Eye (tissue), 1 donor: ENCODE measurements at regions not wholly inside any gene's neighbourhood (a gene's known extent, or its start where the extent isn't known, plus 50 kb on each side); places are given as distances from the start of the nearest gene placed in this dataset.

Experiments
- DNase-seq: peaks from one replicate; pipeline ENCODE4 v3.0.0-alpha.2; 2015

- no peak for DNase-seq
These were observed 95.2 kb upstream of the NCK2 start for GRCh38 chr2:105649534-105649933.

- DNase-seq = no peak
These were observed 97.0 kb upstream of the NCK2 start for GRCh38 chr2:105647731-105648130.

GRCh38 chr2:105646774-105647076 is 98.0 kb upstream of the NCK2 start:
- no peak for DNase-seq

- DNase-seq = no peak
These were observed 98.6 kb upstream of the NCK2 start for GRCh38 chr2:105645938-105646773.

DNA sequence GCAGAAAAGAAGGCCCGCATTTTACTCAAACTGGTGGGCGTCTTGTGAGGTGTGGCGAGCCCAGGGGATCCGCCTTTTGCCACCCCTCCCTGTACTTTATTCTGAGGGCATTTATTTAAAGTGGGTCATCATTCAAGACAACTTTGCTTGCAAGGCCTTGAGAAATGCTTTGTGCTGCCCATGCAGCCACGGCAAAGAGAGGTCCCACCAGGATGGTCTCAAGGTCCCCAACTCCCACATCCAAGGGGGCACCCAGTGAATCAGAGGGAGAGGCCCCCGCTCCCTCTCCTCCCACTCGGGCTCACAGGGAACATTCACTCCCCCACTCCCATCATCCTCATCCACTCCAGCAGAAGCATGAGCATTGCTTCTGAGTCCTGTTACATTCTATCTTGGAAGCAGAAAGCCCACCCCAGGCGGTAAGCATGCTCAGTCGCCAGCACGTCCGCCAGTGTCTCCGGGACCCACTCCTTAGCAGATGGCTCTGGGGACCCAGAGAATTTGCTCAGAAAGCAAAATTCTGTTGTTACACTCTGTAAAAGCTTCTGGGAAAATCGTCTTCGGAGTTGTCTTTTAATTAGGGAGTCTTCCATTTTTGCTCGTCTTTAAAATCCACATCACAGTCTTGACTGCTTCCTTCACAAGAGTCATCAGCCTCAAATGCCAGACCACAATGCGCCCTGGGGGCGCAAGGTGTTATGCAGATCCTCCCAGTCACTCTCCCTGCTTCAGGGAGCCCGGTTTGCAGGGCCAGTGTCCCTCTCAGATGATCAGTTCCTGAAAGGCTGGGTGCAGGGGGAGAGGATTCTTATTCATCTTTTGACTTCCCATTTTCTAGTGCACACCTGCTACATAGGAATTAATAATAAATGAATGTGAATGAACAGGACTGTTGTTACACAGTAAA is 99.4 kb upstream of the NCK2 start:
- no peak for DNase-seq

DNA sequence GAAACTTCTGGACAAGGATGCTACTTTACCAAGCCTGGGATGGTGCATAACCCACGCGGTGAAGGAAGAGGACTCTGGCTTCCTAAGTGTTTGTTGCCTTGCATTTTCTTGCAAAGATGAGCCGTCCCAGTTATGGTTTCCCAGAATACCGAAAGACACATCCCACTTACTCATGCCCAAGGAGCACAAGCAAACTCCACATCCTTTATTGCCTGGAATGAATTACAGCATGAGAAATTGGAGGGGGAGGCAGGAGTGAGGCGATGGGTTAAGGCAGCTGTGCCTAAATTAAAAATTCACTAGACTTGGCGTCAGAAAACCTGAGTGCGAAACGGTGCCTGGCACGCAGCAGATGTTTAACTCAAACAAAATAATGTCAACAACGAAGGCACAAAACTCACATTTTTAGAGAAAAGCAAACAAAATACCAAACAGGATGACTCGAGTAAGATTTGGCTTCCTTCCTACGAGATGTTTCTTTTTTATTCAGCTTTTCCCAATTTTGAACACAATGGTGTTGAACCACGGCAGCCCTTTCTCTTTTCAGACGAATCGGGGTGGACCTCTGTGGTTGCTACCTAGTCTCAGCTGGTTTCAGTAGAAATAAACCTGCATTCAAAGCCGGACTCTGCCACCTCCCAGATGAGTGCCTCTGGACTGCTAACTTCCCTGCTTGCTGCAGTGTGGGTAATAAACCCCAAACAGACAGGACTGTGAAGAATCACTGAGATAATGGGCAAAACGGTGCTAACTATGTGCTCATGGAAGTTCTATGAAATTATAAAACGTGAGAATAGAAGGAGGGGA is 100.3 kb upstream of the NCK2 start:
- peak; percentile 44 for DNase-seq

- DNase-seq = peak; percentile 32
These were observed 101.1 kb upstream of the NCK2 start for GRCh38 chr2:105643405-105644173.

DNA sequence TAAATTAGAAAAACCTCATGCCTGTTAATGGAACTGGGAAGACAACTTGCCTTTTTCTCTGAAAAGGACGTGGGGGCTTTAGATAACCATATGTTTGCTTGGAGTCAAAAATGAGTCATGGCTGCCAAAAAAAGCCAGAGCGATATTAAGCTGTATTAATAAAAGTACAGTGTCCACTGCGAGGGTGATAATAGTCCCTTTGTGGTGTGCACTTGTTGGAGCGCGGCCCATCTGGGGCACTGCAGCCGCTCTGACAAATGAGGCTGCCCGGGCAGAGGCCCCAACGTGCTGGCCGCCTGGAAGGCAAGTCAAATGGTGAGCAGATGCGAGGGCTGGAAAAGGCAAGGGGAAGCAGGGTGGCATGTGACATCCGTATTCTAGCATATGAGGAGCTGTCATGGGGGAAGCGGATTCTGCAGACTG is 103.3 kb upstream of the NCK2 start:
- DNase-seq = peak; percentile 25

- DNase-seq = no peak
These were observed 104.5 kb upstream of the NCK2 start for GRCh38 chr2:105640246-105640645.

GRCh38 chr2:105636109-105636740 is 108.5 kb upstream of the NCK2 start:
- no peak for DNase-seq

DNA sequence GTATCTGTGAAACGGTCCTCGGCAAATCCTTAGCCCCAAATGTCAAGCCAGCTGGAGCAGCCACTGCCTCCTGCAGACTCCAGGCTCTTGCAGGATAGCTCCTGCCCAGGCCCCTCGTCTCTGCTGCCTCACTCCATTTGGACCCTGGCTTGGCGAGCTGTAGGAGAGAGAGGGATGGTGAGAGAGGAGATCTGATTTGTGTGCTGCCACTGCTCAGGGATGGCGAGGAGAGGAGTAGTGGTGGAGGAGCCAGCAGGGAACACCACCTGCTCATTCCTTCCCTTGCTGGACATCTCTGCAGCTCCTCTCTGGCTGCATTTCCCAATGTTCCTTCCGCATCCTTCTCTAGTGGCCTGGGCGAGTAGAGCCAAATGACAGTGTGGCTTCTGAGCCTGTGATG is 109.1 kb upstream of the NCK2 start:
- DNase-seq = no peak

DNA sequence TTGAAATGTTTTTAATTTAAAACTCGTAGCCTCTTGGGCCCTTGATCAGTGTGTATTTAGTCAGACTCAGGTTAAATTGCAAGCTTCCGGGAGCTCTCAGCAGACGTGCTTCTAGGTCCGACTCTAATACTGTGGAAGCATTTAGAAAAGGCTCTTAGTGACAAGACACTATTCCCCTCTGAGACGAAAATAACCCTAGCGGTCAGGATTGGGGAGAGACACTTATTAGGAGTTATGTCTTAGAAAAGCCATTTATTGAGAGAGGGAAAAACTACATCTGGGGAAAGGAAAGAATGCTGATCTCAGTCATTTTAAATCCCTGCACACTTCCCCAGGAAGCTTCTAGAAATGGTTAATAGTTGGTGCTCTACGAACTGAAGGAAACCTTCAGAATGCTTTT is 110.5 kb upstream of the NCK2 start:
- peak; percentile 30 for DNase-seq

DNA sequence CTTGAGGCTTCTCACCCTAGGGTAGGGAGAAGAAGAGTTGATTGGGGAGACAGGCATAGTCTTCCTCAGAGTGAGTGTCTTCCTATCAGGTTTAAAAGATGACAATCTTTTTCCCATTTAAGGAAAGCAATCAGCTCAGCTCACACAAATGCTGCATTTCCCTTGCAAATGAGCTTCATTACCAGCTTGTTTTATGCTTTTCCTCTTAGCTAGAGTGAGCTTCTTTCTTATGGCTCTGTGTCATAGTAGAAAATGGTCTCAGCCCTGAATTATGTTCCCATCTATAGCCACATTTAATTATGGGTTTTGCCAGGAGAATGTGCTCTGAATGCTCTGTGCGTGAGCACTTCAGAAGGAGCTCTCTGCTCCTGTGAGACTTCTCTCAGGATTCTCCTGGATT is 112.8 kb upstream of the NCK2 start:
- no peak for DNase-seq

- no peak for DNase-seq
These were observed 113.7 kb upstream of the NCK2 start for GRCh38 chr2:105631011-105631410.

DNA sequence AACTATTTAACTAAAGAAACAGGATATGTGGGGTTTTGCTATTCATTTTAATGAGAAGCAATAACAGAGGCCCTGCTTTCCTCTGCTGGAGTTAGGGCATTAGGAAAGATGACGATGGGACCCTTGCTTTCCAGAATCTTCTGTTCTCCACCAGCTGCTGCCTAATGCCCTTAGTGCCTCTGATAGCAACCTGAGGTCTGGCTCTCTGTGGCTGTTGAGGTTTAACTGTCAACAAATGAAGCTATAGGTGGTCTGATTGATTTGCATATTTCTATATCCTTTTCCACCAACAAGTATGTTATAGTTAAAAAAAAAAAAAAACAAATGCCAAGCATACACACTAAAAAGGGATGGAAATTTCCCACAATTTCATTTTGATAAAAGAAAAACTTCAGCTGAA is 115.1 kb upstream of the NCK2 start:
- DNase-seq = no peak

GRCh38 chr2:105627534-105627933 is 117.2 kb upstream of the NCK2 start:
- DNase-seq = no peak

GRCh38 chr2:105626966-105627340 is 117.8 kb upstream of the NCK2 start:
- DNase-seq = no peak

DNA sequence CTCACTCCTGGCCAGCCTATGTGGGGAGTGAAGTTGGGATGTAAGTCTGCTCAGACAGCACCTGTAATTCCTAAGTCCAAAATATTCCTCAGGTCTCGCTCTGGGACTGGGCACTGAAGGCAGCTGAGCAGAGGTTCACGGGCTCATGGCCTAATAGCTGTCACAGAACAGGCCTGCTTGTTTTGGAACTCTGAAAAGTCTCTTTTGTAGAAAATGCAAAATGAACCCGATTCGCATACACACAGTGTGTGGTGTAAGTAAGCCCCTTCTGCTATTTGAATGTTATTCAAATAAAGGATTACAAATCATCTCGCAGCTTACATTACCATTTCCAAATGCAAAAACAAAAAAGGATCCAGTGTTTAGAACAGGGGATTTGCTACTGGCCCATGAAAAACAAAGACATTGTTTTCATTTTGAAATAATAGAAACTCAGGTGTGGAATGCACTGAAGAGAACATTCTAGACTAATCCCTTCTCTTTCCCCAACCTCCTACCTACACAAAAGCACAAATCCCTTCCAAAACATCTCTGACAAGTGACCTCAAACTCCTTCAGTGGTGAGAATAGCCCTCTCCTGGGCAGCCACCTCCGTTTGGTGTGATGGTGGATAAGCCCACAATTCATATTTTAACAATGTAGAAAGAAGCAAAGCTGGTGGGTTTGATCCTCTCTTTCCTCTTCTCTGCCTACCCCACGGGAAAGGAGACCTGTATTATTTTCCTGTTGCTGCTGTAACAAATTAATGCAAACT is 118.3 kb upstream of the NCK2 start:
- no peak for DNase-seq

- DNase-seq = no peak
These were observed 119.1 kb upstream of the NCK2 start for GRCh38 chr2:105625632-105626031.

DNA sequence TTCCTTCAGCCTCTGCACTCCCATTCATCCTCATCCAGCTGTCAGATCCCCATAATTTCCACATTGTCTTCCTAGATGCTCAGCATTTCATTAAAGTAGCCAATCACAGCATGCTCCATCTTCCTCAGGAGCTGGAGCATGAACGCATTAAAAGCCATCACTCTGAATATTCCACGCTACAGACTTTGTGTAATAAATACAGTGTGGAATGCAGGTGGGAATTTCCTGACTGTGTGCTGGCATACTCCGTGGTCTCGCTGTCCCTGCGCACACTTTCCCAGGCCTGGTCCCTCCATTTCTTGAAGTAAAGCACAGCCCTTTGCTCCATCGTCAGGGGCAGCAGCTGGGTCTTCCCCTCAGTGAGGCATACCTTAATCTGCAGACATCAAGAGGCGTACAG is 123.7 kb upstream of the NCK2 start:
- peak; percentile 28 for DNase-seq

DNA sequence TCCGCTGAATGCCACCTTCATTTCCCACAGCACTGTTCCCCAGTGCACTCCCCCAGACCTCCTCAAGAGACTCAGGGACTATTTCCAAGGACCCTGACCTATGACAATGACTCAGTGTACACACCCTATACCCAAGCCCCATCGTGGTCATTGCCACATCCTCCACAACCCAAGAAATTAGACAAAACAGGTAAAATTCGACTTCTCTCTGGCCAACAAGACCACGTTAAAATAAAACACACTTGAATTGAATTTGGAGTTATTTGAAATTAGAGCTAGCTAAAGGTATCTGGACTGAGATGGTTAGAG is 126.4 kb upstream of the NCK2 start:
- DNase-seq = no peak
